ENCODE measurements at regions not wholly inside any gene's neighbourhood (a gene's known extent, or its start where the extent isn't known, plus 50 kb on each side); places are given as distances from the start of the nearest gene placed in this dataset.

DNA sequence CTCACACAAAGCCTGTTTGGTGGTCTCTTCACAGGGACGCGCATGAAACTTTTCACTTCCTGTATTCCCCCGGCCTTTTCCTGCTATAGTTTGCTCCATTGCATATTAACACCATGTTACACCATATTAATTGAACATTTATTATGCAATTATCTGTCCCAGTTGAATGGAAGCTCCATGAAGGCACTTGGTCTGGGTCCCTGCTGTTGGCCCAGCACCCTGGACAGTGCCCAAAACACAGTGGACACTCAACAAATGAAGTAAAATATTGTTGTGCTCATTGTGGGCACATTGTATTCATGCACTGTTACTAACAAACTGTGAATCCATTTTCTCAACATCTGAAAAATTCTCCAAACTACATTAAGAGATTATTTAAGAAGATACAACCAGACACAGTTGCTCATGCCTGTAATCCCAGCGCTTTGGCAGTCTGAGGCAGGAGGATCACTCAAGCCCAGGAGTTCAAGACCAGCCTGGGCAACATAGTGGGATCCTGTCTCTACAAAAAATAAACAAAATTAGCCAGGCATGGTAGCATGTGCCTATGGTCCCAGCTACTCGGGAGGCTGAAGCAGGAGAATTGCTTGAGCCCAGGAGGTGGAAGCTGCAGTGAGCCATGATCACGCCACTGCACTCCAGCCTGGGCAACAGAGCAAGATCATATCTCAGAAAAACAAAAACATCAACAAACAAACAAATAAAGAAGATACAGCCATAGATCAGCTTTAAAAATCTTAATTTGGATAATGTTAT is 292.7 kb upstream of the TENM3 start:
- TF ChIP-seq, protein P1, sequence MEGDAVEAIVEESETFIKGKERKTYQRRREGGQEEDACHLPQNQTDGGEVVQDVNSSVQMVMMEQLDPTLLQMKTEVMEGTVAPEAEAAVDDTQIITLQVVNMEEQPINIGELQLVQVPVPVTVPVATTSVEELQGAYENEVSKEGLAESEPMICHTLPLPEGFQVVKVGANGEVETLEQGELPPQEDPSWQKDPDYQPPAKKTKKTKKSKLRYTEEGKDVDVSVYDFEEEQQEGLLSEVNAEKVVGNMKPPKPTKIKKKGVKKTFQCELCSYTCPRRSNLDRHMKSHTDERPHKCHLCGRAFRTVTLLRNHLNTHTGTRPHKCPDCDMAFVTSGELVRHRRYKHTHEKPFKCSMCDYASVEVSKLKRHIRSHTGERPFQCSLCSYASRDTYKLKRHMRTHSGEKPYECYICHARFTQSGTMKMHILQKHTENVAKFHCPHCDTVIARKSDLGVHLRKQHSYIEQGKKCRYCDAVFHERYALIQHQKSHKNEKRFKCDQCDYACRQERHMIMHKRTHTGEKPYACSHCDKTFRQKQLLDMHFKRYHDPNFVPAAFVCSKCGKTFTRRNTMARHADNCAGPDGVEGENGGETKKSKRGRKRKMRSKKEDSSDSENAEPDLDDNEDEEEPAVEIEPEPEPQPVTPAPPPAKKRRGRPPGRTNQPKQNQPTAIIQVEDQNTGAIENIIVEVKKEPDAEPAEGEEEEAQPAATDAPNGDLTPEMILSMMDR (IDR thresholded peaks at IDR 0.05), result no peak
- TF ChIP-seq POLR2AphosphoS5 (IDR thresholded peaks at IDR 0.05), result no peak
- no peak for TF ChIP-seq POLR2A (IDR thresholded peaks at IDR 0.05; ENCODE audit: low read depth)

All from esophagus muscularis mucosa (tissue), 3 donors.